Brain microvascular endothelial cell (primary cell): ENCODE measurements at regions not wholly inside any gene's neighbourhood (a gene's known extent, or its start where the extent isn't known, plus 50 kb on each side); places are given as distances from the start of the nearest gene placed in this dataset.
"Not testable (repeated sequence)": the region's sequence is repeated elsewhere in the genome, so short reads cannot be mapped to it uniquely, and the experiment has no call there.

ENCODE experiments used
- DNase-seq: peaks from one replicate; pipeline ENCODE4 v3.0.0-alpha.2; 2020
- H3K27ac ChIP-seq: fragments of 250-450 bp; sonication (Bioruptor Pico); 2 replicates; pipeline ENCODE4 v1.5.1; 2020; ENCODE audit warnings: mild to moderate bottlenecking, moderate library complexity
- H3K27me3 ChIP-seq: fragments of 250-450 bp; sonication (Bioruptor Pico); replicated peaks from 2 replicates; pipeline ENCODE4 v1.5.1; 2020; ENCODE audit warnings: mild to moderate bottlenecking
- H3K36me3 ChIP-seq: fragments of 250-450 bp; sonication (Bioruptor Pico); replicated peaks from 2 replicates; pipeline ENCODE4 v1.5.1; 2020; ENCODE audit warnings: mild to moderate bottlenecking
- H3K4me3 ChIP-seq: 2 replicates; pipeline ENCODE4 v1.5.1; 2011; ENCODE audit warnings: low read depth, mild to moderate bottlenecking, control low read depth, low read length, moderate library complexity
- CTCF ChIP-seq: IDR thresholded peaks from 2 replicates; pipeline ENCODE4 v1.5.1; 2011; ENCODE audit warnings: low read depth, mild to moderate bottlenecking, moderate library complexity, low read length, control low read depth, inconsistent platforms; ENCODE audit errors: missing control alignments
- in situ Hi-C: cut with HindIII; loops from 2 replicates; pipeline ENCODE4 v1.10.0; 2017; ENCODE audit warnings: low sequenced_read_pairs, low pct_ligation_motif_present

- no peak for TF ChIP-seq CTCF
- in situ Hi-C loops, result no loop called here
Measured at GRCh38 chr18:73365018-73365417, 497.2 kb upstream of the NETO1 start.

GRCh38 chr18:73355121-73355520, 487.3 kb upstream of the NETO1 start:
- H3K27me3 ChIP-seq, result no peaks in the 10 kb centered on the region
- H3K36me3 ChIP-seq, result no peaks in the 10 kb centered on the region
- in situ Hi-C loops, result no loop called here
- H3K4me3 ChIP-seq, result no peak overlapping the region
- H3K27ac ChIP-seq, result no peak overlapping the region
- TF ChIP-seq CTCF, result no peak
- DNase-seq, result no peak

More at GRCh38 chr18:73365018-73365417, 497.2 kb upstream of the NETO1 start:
- Histone ChIP-seq H3K4me3 (no peak overlapping the region), H3K27ac (no peak overlapping the region), H3K36me3 (no peaks in the 10 kb centered on the region), H3K27me3 (no peaks in the 10 kb centered on the region)
- DNase-seq, result peak; percentile 72

- no peak overlapping the region for H3K4me3 ChIP-seq
- H3K27me3 ChIP-seq, result no peaks in the 10 kb centered on the region
- no peak for DNase-seq
- TF ChIP-seq CTCF, result no peak
- in situ Hi-C loops, result no loop called here
- H3K27ac ChIP-seq, result no peak overlapping the region
- no peaks in the 10 kb centered on the region for H3K36me3 ChIP-seq
Measured at GRCh38 chr18:73352546-73352945, 484.8 kb upstream of the NETO1 start.

DNA sequence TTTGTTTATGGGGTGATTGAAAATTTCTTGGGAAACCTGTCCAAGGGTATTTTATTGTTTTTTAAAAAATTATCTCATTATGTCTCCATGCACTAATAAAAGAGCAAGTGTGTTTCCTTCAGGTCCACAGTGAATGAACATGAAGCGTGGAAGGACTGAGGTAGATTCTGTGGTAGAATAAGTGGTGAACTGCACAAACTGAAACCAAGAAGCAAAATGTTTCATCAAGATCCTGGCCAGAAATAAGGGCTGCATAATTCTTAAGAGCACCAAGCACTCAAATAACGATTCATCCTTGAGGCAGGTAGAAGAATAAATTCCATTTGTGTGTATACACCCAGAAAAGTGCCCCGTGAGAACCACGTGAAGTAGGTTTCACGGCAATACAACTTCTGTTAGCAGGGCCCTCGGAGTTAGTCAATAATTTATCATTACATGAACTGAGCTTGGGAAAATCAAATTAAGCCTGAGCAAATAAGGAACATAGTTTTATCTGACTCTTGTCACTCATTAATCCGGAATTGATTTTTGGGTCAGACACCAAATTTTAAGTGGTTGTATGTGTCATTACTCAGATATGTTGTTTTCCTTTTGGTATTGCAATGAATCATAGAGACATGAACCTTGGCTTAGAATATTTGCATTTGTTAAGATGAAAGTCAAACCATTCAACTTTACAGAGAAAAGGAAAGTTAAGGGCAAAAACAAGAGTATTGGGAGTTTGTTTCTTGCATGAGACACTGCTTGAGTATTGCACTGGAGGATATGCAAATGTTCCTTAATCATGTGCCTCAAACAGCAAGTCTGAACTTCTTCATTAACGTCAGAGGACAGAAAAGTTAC, 472.6 kb upstream of the NETO1 start:
- Histone ChIP-seq H3K27me3 (no peaks in the 10 kb centered on the region), H3K36me3 (no peaks in the 10 kb centered on the region), H3K27ac (no peak overlapping the region), H3K4me3 (no peak overlapping the region)
- DNase-seq, result peak; percentile 0
- TF ChIP-seq CTCF, result no peak
- in situ Hi-C loops, result no loop called here

DNA sequence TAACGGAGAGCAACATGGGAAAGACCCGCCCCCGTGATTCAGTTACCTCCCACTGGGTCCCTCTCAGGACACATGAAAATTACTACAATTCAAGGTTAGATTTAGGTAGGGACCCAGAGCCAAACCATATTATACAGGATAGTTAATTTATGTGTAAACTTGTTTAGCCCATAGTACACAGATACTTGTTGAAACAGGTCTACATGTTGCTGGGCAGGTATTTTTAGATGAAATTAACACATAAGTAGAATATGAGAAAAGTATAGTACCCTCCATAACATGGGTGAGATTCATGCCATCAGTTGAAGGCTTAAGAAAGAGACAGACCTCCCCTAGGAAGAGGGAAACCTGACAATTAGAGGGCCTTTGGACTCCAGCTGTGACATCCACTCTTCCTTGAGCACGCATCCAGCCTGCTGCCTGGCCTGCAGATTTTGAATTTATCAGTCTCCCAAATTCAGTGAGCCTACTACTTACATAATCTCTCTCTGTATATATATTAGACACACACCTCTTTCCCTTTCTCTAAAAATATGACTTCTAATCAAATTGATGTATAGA, 463.5 kb upstream of the NETO1 start:
- TF ChIP-seq CTCF, result no peak
- in situ Hi-C loops, result no loop called here
- no peaks in the 10 kb centered on the region for H3K27me3 ChIP-seq
- DNase-seq, result no peak
- H3K36me3 ChIP-seq, result no peaks in the 10 kb centered on the region
- no peak overlapping the region for H3K4me3 ChIP-seq
- no peak overlapping the region for H3K27ac ChIP-seq

GRCh38 chr18:73330106-73330505, 462.3 kb upstream of the NETO1 start:
- in situ Hi-C loops, H3K27me3 ChIP-seq, H3K36me3 ChIP-seq, DNase-seq, H3K27ac ChIP-seq, H3K4me3 ChIP-seq: not testable (repeated sequence)

DNA sequence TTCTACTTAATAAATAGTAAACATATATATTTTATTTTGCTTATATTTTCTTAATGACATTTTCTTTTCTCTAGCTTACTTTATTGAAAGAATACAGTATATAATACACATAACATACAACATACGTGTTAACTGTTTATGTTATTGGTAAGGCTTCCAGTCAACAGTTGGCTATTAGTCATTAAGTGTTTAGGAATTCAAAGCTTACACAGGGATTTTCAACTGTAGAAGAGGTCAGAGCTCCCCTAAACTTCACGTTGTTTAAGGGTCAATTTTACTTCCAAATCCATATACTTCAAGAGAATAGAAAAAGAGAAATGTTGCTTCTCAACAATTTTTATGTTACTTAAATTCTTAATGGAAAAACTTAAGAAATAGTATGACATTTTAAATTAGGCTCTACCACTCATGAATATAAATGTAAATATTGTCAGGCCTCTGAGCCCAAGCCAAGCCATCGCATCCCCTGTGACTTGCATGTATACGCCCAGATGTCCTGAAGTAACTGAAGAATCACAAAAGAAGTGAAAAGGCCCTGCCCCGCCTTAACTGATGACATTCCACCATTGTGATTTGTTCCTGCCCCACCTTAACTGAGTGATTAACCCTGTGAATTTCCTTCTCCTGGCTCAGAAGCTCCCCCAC, 456.5 kb upstream of the NETO1 start:
- DNase-seq, H3K27me3 ChIP-seq, H3K4me3 ChIP-seq, H3K36me3 ChIP-seq, H3K27ac ChIP-seq, in situ Hi-C loops: not testable (repeated sequence)
